Heart left ventricle (tissue), 16 donors: ENCODE measurements at regions not wholly inside any gene's neighbourhood (a gene's known extent, or its start where the extent isn't known, plus 50 kb on each side); places are given as distances from the start of the nearest gene placed in this dataset.

Source experiments
- ATAC-seq, 4 donors: fragments of 200-7000 bp; cut with Tn5 transposase; one replicate each; pipeline ENCODE4 v1.9.1; 2020 to 2022; ENCODE audit warnings: moderate library complexity in 4 of 4, mild to moderate bottlenecking in 3 of 4, moderate number of reproducible peaks in 1 of 4
- DNase-seq, 5 donors: peaks; one replicate each; pipeline ENCODE4 v3.0.0-alpha.2; 2020
- H3K27ac ChIP-seq, 12 donors: fragments of 200-600 bp; sonication (generic) in 4 of 12; one replicate each; pipeline versions ENCODE4 v1.5.0 to v1.8.0; 2016 to 2022; ENCODE audit warnings: mild to moderate bottlenecking in 2 of 12
- H3K27me3 ChIP-seq, 9 donors: fragments of 200-600 bp; sonication (generic) in 2 of 9; one replicate each; pipeline versions ENCODE4 v1.5.1 to v1.8.0; 2016 to 2022; ENCODE audit warnings: mild to moderate bottlenecking in 3 of 9
- H3K36me3 ChIP-seq, 9 donors: fragments of 200-600 bp; sonication (generic) in 2 of 9; one replicate each; pipeline versions ENCODE4 v1.5.0 to v1.8.0; 2018 to 2022; ENCODE audit warnings: mild to moderate bottlenecking in 2 of 9
- H3K4me1 ChIP-seq, 12 donors: fragments of 200-600 bp; sonication (generic) in 4 of 12; one replicate each; pipeline versions ENCODE4 v1.5.0 to v1.8.0; 2016 to 2022; ENCODE audit warnings: mild to moderate bottlenecking in 3 of 12
- H3K4me3 ChIP-seq, 12 donors: fragments of 200-600 bp; sonication (generic) in 4 of 12; one replicate each; pipeline versions ENCODE4 v1.5.0 to v1.8.0; 2017 to 2022; ENCODE audit warnings: mild to moderate bottlenecking in 9 of 12, moderate library complexity in 4 of 12
- H3K9me3 ChIP-seq, 12 donors: fragments of 200-600 bp; sonication (generic) in 4 of 12; one replicate each; pipeline versions ENCODE4 v1.5.0 to v1.8.0; 2016 to 2022; ENCODE audit warnings: mild to moderate bottlenecking in 1 of 12
- POLR2A ChIP-seq, 2 donors: fragments of 450-650 bp; IDR thresholded peaks; one replicate each; pipeline ENCODE4 v1.6.1; 2017; ENCODE audit warnings: antibody characterized with exemption in 2 of 2, mild to moderate bottlenecking in 2 of 2, moderate library complexity in 2 of 2
- WGBS, 4 donors: extraction: QIAGEN DNeasy Blood & Tissue Kit in 2 of 4; methylation state at CpG; one replicate each; pipeline versions ENCODE4 v1.1.5 to v1.1.7; 2013 to 2018; 5-methylcytosine and 5-hydroxymethylcytosine counted together
- intact Hi-C, 10 donors: fragments of 100-400 bp; cut with DNase I; formaldehyde crosslinking; loops; one replicate each; pipeline versions ENCODE4 v1.11.1 to v1.14.2; 2022
- TF ChIP-seq, protein P1 (sequence below), 12 donors: fragments of 200-600 bp; sonication (generic) in 4 of 12; IDR thresholded peaks; one replicate each; pipeline versions ENCODE4 v1.5.0 to v1.8.0; 2018 to 2022; ENCODE audit warnings: antibody characterized with exemption in 12 of 12, mild to moderate bottlenecking in 5 of 12
- donor health status: ischemic (EF 13 %, LVEDD 7.1; RV severe dilation, severe dysfunction).
- donor health status: healthy with polysubstance abuse.
- donor health status: DM: no; HTN: yes; CAD: no.
- donor health status: DM: no; HTN: no; CAD: no.
- donor health status: ischemic (EF 25% LVEDD 6.9; RV normal size, moderate dysfunction).
- donor health status: ischemic (EF 25% LVEDD 5.7; RV mildly dilated, moderate dysfunction).
- donor health status: healthy.
- donor health status: DM: yes; HTN: yes; CAD: no.
- donor health status: ischemic (EF 35%, LVEDD 5.7; RV mildly dilated, moderate dysfunction).
- donor health status: nonischemic (EF 11% LVEDD 7.7; RV severe dilation, severe dysfunction).
- donor health status: DM: yes; HTN: yes; CAD: no.
- donor health status: PGD.
- donor health status: ischemic (EF 29% LVEDD 5.4; RV normal size, mild dysfunction).
- donor health status: nonischemic (EF 23%, LVEDD 6.1; RV moderate dilation, normal function).

- no peaks in the 10 kb centered on the region for H3K9me3 ChIP-seq
- H3K36me3 ChIP-seq = no peaks in the 10 kb centered on the region
- H3K4me3 ChIP-seq = no peak overlapping the region
- 25 to 44% (median 34%) methylated on average over 1 of the region's 1 CpG for WGBS, 4 donors
- ATAC-seq (no peak), DNase-seq (no peak)
- TF ChIP-seq POLR2A (IDR thresholded peaks at IDR 0.05) = no peak
- TF ChIP-seq, protein P1, sequence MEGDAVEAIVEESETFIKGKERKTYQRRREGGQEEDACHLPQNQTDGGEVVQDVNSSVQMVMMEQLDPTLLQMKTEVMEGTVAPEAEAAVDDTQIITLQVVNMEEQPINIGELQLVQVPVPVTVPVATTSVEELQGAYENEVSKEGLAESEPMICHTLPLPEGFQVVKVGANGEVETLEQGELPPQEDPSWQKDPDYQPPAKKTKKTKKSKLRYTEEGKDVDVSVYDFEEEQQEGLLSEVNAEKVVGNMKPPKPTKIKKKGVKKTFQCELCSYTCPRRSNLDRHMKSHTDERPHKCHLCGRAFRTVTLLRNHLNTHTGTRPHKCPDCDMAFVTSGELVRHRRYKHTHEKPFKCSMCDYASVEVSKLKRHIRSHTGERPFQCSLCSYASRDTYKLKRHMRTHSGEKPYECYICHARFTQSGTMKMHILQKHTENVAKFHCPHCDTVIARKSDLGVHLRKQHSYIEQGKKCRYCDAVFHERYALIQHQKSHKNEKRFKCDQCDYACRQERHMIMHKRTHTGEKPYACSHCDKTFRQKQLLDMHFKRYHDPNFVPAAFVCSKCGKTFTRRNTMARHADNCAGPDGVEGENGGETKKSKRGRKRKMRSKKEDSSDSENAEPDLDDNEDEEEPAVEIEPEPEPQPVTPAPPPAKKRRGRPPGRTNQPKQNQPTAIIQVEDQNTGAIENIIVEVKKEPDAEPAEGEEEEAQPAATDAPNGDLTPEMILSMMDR (IDR thresholded peaks at IDR 0.05) = no peak
- no peak overlapping the region for H3K27ac ChIP-seq
- no peaks in the 10 kb centered on the region for H3K4me1 ChIP-seq
- no peaks in the 10 kb centered on the region for H3K27me3 ChIP-seq
- intact Hi-C loops = no loop called here
These were observed 905.6 kb downstream of the SOCS6 start for GRCh38 chr18:71194438-71194837.

DNA sequence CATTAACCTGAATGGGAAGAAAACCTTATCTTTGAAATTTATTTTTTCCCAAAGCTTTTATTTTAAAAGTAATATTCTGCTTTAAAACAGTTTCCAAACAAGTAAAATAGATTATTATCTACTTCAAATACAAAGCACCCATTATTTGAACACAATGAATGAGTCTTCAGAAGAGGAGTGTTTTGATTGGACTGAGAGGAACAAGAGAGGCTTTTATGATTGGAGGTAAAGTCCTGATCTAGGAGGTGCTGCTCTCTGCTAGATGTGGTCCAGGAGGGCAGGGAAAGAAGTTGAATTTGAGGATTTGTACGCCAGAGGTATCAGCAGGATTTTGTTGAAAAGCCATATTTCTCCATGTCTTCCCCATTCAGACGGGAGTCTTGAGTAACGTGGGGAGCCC lies 900.7 kb downstream of the SOCS6 start:
- H3K4me3 ChIP-seq = no peak overlapping the region
- no peak for TF ChIP-seq POLR2A (IDR thresholded peaks at IDR 0.05)
- TF ChIP-seq, protein P1 (IDR thresholded peaks at IDR 0.05) = no peak
- H3K36me3 ChIP-seq = no peaks in the 10 kb centered on the region
- DNase-seq (no peak), ATAC-seq (no peak)
- intact Hi-C loops = no loop called here
- no peaks in the 10 kb centered on the region for H3K9me3 ChIP-seq
- no peaks in the 10 kb centered on the region for H3K4me1 ChIP-seq
- H3K27me3 ChIP-seq = no peaks in the 10 kb centered on the region
- H3K27ac ChIP-seq = no peak overlapping the region
- 81 to 89% (median 84%) methylated on average over 3 of the region's 3 CpGs for WGBS, 4 donors

GRCh38 chr18:71168557-71169145 lies 879.8 kb downstream of the SOCS6 start:
- intact Hi-C loops = no loop called here
- Histone ChIP-seq H3K4me3 (no peak overlapping the region), H3K27ac (no peak overlapping the region), H3K36me3 (no peaks in the 10 kb centered on the region), H3K9me3 (no peaks in the 10 kb centered on the region), H3K27me3 (no peaks in the 10 kb centered on the region), H3K4me1 (no peaks in the 10 kb centered on the region)
- DNase-seq (no peak), ATAC-seq (no peak)
- TF ChIP-seq, protein P1 (IDR thresholded peaks at IDR 0.05) = no peak
- TF ChIP-seq POLR2A (IDR thresholded peaks at IDR 0.05) = no peak
- 38 to 51% (median 45%) methylated on average over 4 of the region's 4 CpGs for WGBS, 4 donors

GRCh38 chr18:71136487-71136886 lies 847.6 kb downstream of the SOCS6 start:
- H3K4me3 ChIP-seq = no peak overlapping the region
- no peak for TF ChIP-seq POLR2A (IDR thresholded peaks at IDR 0.05)
- intact Hi-C loops = no loop called here
- no peak overlapping the region for H3K27ac ChIP-seq
- peaks cover 0 to 5% (median 0%) of the 10 kb centered on the region in 12 donors for H3K4me1 ChIP-seq
- DNase-seq (no peak), ATAC-seq (peak in 2 of 4 donors; percentile 26 to 39)
- H3K9me3 ChIP-seq = peaks cover 0 to 4% (median 0%) of the 10 kb centered on the region in 12 donors
- 51 to 66% (median 57%) methylated on average over 3 of the region's 3 CpGs for WGBS, 4 donors
- H3K27me3 ChIP-seq = no peaks in the 10 kb centered on the region
- no peaks in the 10 kb centered on the region for H3K36me3 ChIP-seq

DNA sequence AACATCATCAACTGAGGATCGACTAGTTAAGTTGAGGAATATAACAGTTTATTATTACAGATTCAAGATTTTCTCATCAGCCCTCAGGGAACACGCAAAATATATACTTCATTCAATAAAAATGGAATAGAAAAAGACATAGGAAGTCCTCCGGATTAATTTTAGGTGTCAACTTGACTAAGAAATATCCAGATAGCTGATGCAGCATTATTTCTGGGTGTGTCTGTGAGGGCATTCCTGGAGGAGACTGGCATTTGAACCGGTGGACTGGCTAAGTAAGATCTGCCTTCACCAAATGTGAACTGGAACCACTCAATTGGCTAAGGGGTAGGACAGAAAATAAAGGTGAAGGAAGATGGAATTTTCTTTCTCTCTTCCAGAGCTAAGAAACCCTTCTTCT lies 845.3 kb downstream of the SOCS6 start:
- WGBS, 4 donors = 73 to 85% (median 81%) methylated on average over 4 of the region's 4 CpGs
- ATAC-seq = no peak
- peaks cover 0 to 6% (median 0%) of the 10 kb centered on the region in 12 donors for H3K9me3 ChIP-seq
- DNase-seq = no peak
- intact Hi-C loops = no loop called here
- no peaks in the 10 kb centered on the region for H3K36me3 ChIP-seq
- H3K4me1 ChIP-seq = peaks cover 0 to 5% (median 0%) of the 10 kb centered on the region in 12 donors
- H3K4me3 ChIP-seq = no peak overlapping the region
- TF ChIP-seq, protein P1 (IDR thresholded peaks at IDR 0.05) = no peak
- no peak for TF ChIP-seq POLR2A (IDR thresholded peaks at IDR 0.05)
- no peak overlapping the region for H3K27ac ChIP-seq
- no peaks in the 10 kb centered on the region for H3K27me3 ChIP-seq
